BE2C (cell line): ENCODE measurements at regions not wholly inside any gene's neighbourhood (a gene's known extent, or its start where the extent isn't known, plus 50 kb on each side); places are given as distances from the start of the nearest gene placed in this dataset.
A peak's percentile ranks its signal among the peaks of the same experiment; 100 is the strongest.

Experiments used
- DNase-seq: peaks from one replicate; pipeline ENCODE4 v3.0.0-alpha.2; 2020
- H3K27me3 ChIP-seq: fragments of 250-450 bp; sonication (Bioruptor Pico); 2 replicates; pipeline ENCODE4 v1.5.1; 2020; ENCODE audit warnings: mild to moderate bottlenecking
- H3K36me3 ChIP-seq: fragments of 250-450 bp; sonication (Bioruptor Pico); 2 replicates; pipeline ENCODE4 v1.5.1; 2020; ENCODE audit warnings: mild to moderate bottlenecking
- H3K4me1 ChIP-seq: fragments of 250-450 bp; sonication (Bioruptor Pico); 2 replicates; pipeline ENCODE4 v1.5.1; 2020
- H3K4me3 ChIP-seq: 2 replicates; pipeline ENCODE4 v1.5.1; 2011; ENCODE audit warnings: low read depth, low read length
- H3K9me3 ChIP-seq: fragments of 250-450 bp; sonication (Bioruptor Pico); 2 replicates; pipeline ENCODE4 v1.5.1; 2020
- CTCF ChIP-seq: IDR thresholded peaks from 2 replicates; pipeline ENCODE4 v1.5.1; 2012; ENCODE audit warnings: mild to moderate bottlenecking, low read depth, low read length

GRCh38 chr2:66920415-66920814, 476.7 kb upstream of the ETAA1 start:
- DNase-seq = no peak
- Histone ChIP-seq H3K9me3 (no peaks in the 10 kb centered on the region), H3K36me3 (no peaks in the 10 kb centered on the region), H3K4me3 (no peak overlapping the region), H3K4me1 (no peaks in the 10 kb centered on the region), H3K27me3 (no peaks in the 10 kb centered on the region)
- TF ChIP-seq CTCF = no peak

GRCh38 chr2:66925128-66925527, 472.0 kb upstream of the ETAA1 start:
- TF ChIP-seq CTCF = no peak
- Histone ChIP-seq H3K36me3 (no peaks in the 10 kb centered on the region), H3K4me1 (no peaks in the 10 kb centered on the region), H3K27me3 (no peaks in the 10 kb centered on the region), H3K4me3 (no peak overlapping the region), H3K9me3 (no peaks in the 10 kb centered on the region)
- DNase-seq = no peak

- no peak overlapping the region for H3K4me3 ChIP-seq
- TF ChIP-seq CTCF = no peak
- H3K9me3 ChIP-seq = no peaks in the 10 kb centered on the region
- no peak for DNase-seq
- H3K4me1 ChIP-seq = no peaks in the 10 kb centered on the region
- no peaks in the 10 kb centered on the region for H3K27me3 ChIP-seq
- no peaks in the 10 kb centered on the region for H3K36me3 ChIP-seq
Observed at GRCh38 chr2:66926594-66927112, 470.5 kb upstream of the ETAA1 start.

GRCh38 chr2:66929632-66930338, 467.3 kb upstream of the ETAA1 start:
- Histone ChIP-seq H3K27me3 (no peaks in the 10 kb centered on the region), H3K4me1 (no peaks in the 10 kb centered on the region), H3K36me3 (no peaks in the 10 kb centered on the region), H3K9me3 (no peaks in the 10 kb centered on the region), H3K4me3 (no peak overlapping the region)
- peak; percentile 17 for DNase-seq
- no peak for TF ChIP-seq CTCF

- Histone ChIP-seq H3K4me3 (no peak overlapping the region), H3K9me3 (no peaks in the 10 kb centered on the region), H3K36me3 (no peaks in the 10 kb centered on the region), H3K4me1 (no peaks in the 10 kb centered on the region), H3K27me3 (no peaks in the 10 kb centered on the region)
- no peak for TF ChIP-seq CTCF
- DNase-seq = no peak
Observed at GRCh38 chr2:66930339-66931220, 466.6 kb upstream of the ETAA1 start.

GRCh38 chr2:66938471-66938967, 458.6 kb upstream of the ETAA1 start:
- H3K4me3 ChIP-seq = no peak overlapping the region
- DNase-seq = no peak
- no peak for TF ChIP-seq CTCF

More at GRCh38 chr2:66938471-66938967, 458.6 kb upstream of the ETAA1 start:
- no peaks in the 10 kb centered on the region for H3K36me3 ChIP-seq
- H3K27me3 ChIP-seq = no peaks in the 10 kb centered on the region
- no peaks in the 10 kb centered on the region for H3K9me3 ChIP-seq
- H3K4me1 ChIP-seq = no peaks in the 10 kb centered on the region
